PC-9 (cell line): ENCODE measurements at regions not wholly inside any gene's neighbourhood (a gene's known extent, or its start where the extent isn't known, plus 50 kb on each side); places are given as distances from the start of the nearest gene placed in this dataset.

ENCODE experiments used
- BruUV-seq: library from RNA; stranded (reverse); fragments of 400-500 nt; replicated peaks from 2 replicates; lab custom pipeline; 2021; lab: Mats Ljungman, UMichigan
- CTCF ChIA-PET: fragments of 300-600 bp; sonication (Branson Sonifier 250); formaldehyde crosslinking; loops from one replicate; lab custom pipeline; 2022; ENCODE audit warnings: antibody characterized with exemption; lab: Charles Lee
- POLR2A ChIA-PET: fragments of 300-600 bp; sonication (Branson Sonifier 250); formaldehyde crosslinking; loops from one replicate; lab custom pipeline; 2022; ENCODE audit warnings: antibody characterized with exemption; ENCODE audit not compliant: unreplicated experiment; lab: Charles Lee
- DNase-seq, 2 experiments: peaks; one replicate each; pipeline versions ENCODE4 v3.0.0 to v3.0.0-alpha.2; 2015 to 2022; ENCODE audit warnings: mixed read lengths in 1 of 2
- H2AFZ ChIP-seq: fragments of 200-600 bp; sonication (generic); 2 replicates; pipeline ENCODE4 v1.8.1; 2017; ENCODE audit warnings: antibody characterized with exemption
- H3F3A ChIP-seq: fragments of 200-600 bp; sonication (generic); 2 replicates; pipeline ENCODE4 v1.8.1; 2017; ENCODE audit warnings: antibody characterized with exemption, mild to moderate bottlenecking, low read depth; ENCODE audit not compliant: insufficient read depth
- H3K27ac ChIP-seq: fragments of 200-600 bp; sonication (generic); 2 replicates; pipeline ENCODE4 v1.6.1; 2016; ENCODE audit warnings: mixed run types
- H3K27me3 ChIP-seq: fragments of 200-600 bp; sonication (generic); 2 replicates; pipeline ENCODE4 v1.6.1; 2016; ENCODE audit warnings: low read depth, mixed run types; ENCODE audit not compliant: insufficient read depth
- H3K36me3 ChIP-seq: fragments of 200-600 bp; sonication (generic); 2 replicates; pipeline ENCODE4 v1.6.1; 2016; ENCODE audit warnings: low read depth, mixed run types
- H3K4me1 ChIP-seq: fragments of 200-600 bp; sonication (generic); replicated peaks from 2 replicates; pipeline ENCODE4 v1.6.1; 2016; ENCODE audit warnings: mixed run types; ENCODE audit not compliant: insufficient read depth
- H3K4me2 ChIP-seq: fragments of 200-600 bp; sonication (generic); 2 replicates; pipeline ENCODE4 v1.6.1; 2017; ENCODE audit warnings: mixed run types
- H3K4me3 ChIP-seq: fragments of 200-600 bp; sonication (generic); 2 replicates; pipeline ENCODE4 v1.6.1; 2016; ENCODE audit warnings: mixed run types
- H3K79me2 ChIP-seq: fragments of 200-600 bp; sonication (generic); 2 replicates; pipeline ENCODE4 v1.6.1; 2017; ENCODE audit warnings: low read depth, mixed run types
- H3K9me2 ChIP-seq: fragments of 200-600 bp; sonication (generic); 2 replicates; pipeline ENCODE4 v1.8.1; 2017; ENCODE audit warnings: mild to moderate bottlenecking; ENCODE audit not compliant: insufficient read depth
- H3K9me3 ChIP-seq: fragments of 200-600 bp; sonication (generic); 2 replicates; pipeline ENCODE4 v1.8.1; 2016; ENCODE audit warnings: low read depth; ENCODE audit not compliant: insufficient read depth
- H4K20me1 ChIP-seq: fragments of 200-600 bp; sonication (generic); 2 replicates; pipeline ENCODE4 v1.8.1; 2017; ENCODE audit not compliant: insufficient read depth
- CTCF ChIP-seq: fragments of 200-600 bp; sonication (generic); conservative IDR thresholded peaks from 2 replicates; pipeline ENCODE4 v1.6.1; 2017; ENCODE audit warnings: mixed run types, antibody characterized with exemption, mild to moderate bottlenecking, moderate library complexity
- EZH2 ChIP-seq: fragments of 200-600 bp; sonication (generic); IDR thresholded peaks from 2 replicates; pipeline ENCODE4 v1.8.0; 2017; ENCODE audit warnings: antibody characterized with exemption, low read depth
- intact Hi-C: fragments of 100-400 bp; cut with micrococcal nuclease; formaldehyde crosslinking; loops from one replicate; pipeline ENCODE4 v1.10.0; 2022; ENCODE audit not compliant: unreplicated experiment

DNA sequence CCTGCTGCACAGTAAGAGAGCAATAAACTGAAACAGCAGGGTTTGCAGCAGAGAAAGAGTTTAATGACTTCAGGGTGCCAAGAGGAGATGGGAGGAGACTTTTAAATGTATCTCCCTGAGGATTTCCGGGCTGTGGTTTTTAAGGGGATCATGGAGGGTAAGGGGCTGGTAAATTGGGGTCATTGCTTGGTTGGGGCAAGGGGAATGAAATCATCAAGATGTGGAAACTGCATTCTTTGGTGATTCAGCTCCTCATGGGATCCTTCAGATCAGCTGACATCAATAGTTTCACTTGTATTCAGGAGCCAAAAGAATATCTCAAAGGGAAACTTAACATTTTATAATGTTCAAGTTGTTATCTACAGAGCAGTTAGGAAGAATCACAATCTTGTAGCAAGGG, 174.3 kb upstream of the ANXA10 start:
- DNase-seq, result no peak
- intact Hi-C loops, result no loop called here
- Histone ChIP-seq H2AFZ (no peak overlapping the region), H3K9me3 (no peaks in the 10 kb centered on the region), H3K79me2 (no peaks in the 10 kb centered on the region), H3K27me3 (no peaks in the 10 kb centered on the region), H3K27ac (no peak overlapping the region), H4K20me1 (no peaks in the 10 kb centered on the region), H3K4me1 (no peaks in the 10 kb centered on the region), H3K9me2 (no peaks in the 10 kb centered on the region), H3K4me3 (no peak overlapping the region), H3K4me2 (no peak overlapping the region), H3F3A (no peaks in the 10 kb centered on the region), H3K36me3 (no peaks in the 10 kb centered on the region)
- ChIA-PET POLR2A (no interaction called here), CTCF (no interaction called here)
- TF ChIP-seq EZH2 (no peak), CTCF (no peak)
- BruUV-seq, result no TSS peak

GRCh38 chr4:167930166-167930565, 162.2 kb upstream of the ANXA10 start:
- Histone ChIP-seq H4K20me1 (no peaks in the 10 kb centered on the region), H3K79me2 (no peaks in the 10 kb centered on the region), H3K9me3 (no peaks in the 10 kb centered on the region), H3K27me3 (no peaks in the 10 kb centered on the region), H3K4me2 (no peak overlapping the region), H3K27ac (no peak overlapping the region), H3K36me3 (no peaks in the 10 kb centered on the region), H3K4me1 (no peaks in the 10 kb centered on the region), H3K4me3 (no peak overlapping the region), H2AFZ (no peak overlapping the region), H3F3A (no peaks in the 10 kb centered on the region), H3K9me2 (no peaks in the 10 kb centered on the region)
- no TSS peak for BruUV-seq
- ChIA-PET CTCF (no interaction called here), POLR2A (no interaction called here)
- TF ChIP-seq EZH2, result no peak
- TF ChIP-seq CTCF, result no peak
- intact Hi-C loops, result no loop called here
- DNase-seq, result no peak

DNA sequence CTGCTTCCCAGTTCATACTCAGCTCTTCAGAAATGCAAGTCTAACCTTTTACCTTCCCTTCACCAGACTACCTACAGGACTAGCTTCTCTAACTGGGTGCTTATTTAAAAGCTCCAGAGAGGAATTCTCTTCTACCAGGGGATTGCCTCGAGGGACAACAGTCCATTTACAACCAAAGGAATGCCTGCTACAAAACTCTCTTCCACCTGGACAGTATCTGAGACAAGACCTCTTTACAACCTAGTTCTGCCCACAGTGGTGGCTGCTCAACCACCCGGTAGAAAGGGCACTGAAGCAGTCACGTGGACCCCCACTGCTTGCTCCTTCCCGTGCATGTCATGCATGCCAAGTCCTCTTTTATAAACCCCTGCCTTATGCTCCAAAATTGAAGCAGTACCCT, 158.1 kb upstream of the ANXA10 start:
- Histone ChIP-seq H3F3A (no peaks in the 10 kb centered on the region), H3K9me3 (no peaks in the 10 kb centered on the region), H3K36me3 (no peaks in the 10 kb centered on the region), H4K20me1 (no peaks in the 10 kb centered on the region), H2AFZ (no peak overlapping the region), H3K4me3 (no peak overlapping the region), H3K27ac (no peak overlapping the region), H3K27me3 (no peaks in the 10 kb centered on the region), H3K9me2 (no peaks in the 10 kb centered on the region), H3K4me1 (no peaks in the 10 kb centered on the region), H3K4me2 (no peak overlapping the region), H3K79me2 (no peaks in the 10 kb centered on the region)
- BruUV-seq, result no TSS peak
- ChIA-PET POLR2A (no interaction called here), CTCF (no interaction called here)
- DNase-seq, result no peak
- TF ChIP-seq EZH2, result no peak
- intact Hi-C loops, result no loop called here

DNA sequence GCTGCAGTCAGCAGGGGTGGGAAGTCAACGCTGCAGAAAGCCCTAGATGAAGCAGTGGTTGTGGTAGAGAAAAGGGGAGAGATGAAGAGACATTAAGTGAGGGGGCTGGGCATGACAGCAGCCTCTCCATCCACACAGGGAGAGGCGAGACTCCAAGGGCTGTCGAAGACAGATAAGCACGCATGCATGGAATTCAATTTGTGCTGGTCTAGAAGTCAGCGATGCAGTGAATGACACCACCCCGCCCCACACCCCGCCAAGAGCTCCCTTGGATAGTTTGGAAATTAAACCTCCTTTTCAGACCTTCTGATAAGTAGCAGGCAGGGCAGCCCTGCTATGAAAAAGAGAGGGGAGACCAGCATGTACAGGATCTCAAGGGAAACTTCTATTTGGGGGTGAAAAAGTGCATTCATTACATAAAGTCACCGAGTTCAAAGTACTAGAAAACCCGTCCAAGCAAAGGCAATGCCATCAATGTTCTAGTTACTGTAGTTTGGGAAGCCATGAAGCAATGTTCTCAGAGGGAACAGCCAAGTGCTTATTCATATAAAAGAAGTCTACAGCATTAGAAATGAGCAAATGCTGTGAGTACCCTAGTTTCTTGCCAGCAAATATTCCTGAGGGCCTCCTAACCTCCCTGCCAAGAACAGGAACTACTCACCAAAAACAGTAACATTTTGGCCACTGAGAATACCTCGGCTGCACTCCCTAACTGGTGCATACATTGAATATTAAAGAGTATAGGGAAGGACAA, 152.3 kb upstream of the ANXA10 start:
- H3K79me2 ChIP-seq, result no peaks in the 10 kb centered on the region
- TF ChIP-seq CTCF (no peak), EZH2 (no peak)
- intact Hi-C loops, result no loop called here
- no peaks in the 10 kb centered on the region for H3K9me2 ChIP-seq
- no peaks in the 10 kb centered on the region for H3K36me3 ChIP-seq
- no peaks in the 10 kb centered on the region for H3K4me1 ChIP-seq
- ChIA-PET POLR2A (no interaction called here), CTCF (no interaction called here)
- no peak overlapping the region for H3K4me2 ChIP-seq
- H4K20me1 ChIP-seq, result no peaks in the 10 kb centered on the region
- no peak overlapping the region for H2AFZ ChIP-seq
- H3K27me3 ChIP-seq, result no peaks in the 10 kb centered on the region
- DNase-seq, result no peak
- H3K4me3 ChIP-seq, result no peak overlapping the region
- H3F3A ChIP-seq, result no peaks in the 10 kb centered on the region
- H3K9me3 ChIP-seq, result no peaks in the 10 kb centered on the region
- BruUV-seq, result no TSS peak
- H3K27ac ChIP-seq, result no peak overlapping the region
